HepG2 (cell line): ENCODE measurements at regions not wholly inside any gene's neighbourhood (a gene's known extent, or its start where the extent isn't known, plus 50 kb on each side); places are given as distances from the start of the nearest gene placed in this dataset.

Experiments used
- ATAC-seq: fragments of 200-7000 bp; cut with Tn5 transposase; 3 replicates; pipeline ENCODE4 v1.9.1; 2020; ENCODE audit warnings: mild to moderate bottlenecking, moderate library complexity
- BruUV-seq: library from RNA; stranded (reverse); fragments of 400-500 nt; replicated peaks from 2 replicates; lab custom pipeline; 2021; lab: Mats Ljungman, UMichigan
- CTCF ChIA-PET: fragments of 300-600 bp; formaldehyde crosslinking; extraction: SDS; loops from one replicate; lab custom pipeline; 2021; ENCODE audit warnings: low total read pairs, inconsistent platforms, low intra/inter-chr PET ratio; lab: Yijun Ruan, JAX
- POLR2A ChIA-PET: fragments of 350-600 bp; sonication (Branson Sonifier 250); formaldehyde crosslinking; loops from one replicate; lab custom pipeline; 2020; ENCODE audit warnings: antibody characterized with exemption, inconsistent platforms; lab: Yijun Ruan, JAX
- DNase-seq: peaks from one replicate; pipeline ENCODE4 v3.0.0-alpha.2; 2015; ENCODE audit warnings: low spot score
- FAIRE-seq: peaks from 3 replicates; lab custom pipeline; 2011; peaks lifted over from hg19 to GRCh38; lab: Jason Lieb, UNC
- H2AFZ ChIP-seq: one replicate; pipeline ENCODE4 v1.6.1; 2011; ENCODE audit warnings: low read length, inconsistent platforms
- H3K27ac ChIP-seq: fragments of 300-600 bp; 3 replicates; pipeline ENCODE4 v1.8.0; 2011; ENCODE audit warnings: mixed run types, mild to moderate bottlenecking, mixed read lengths, low read length, inconsistent platforms; ENCODE audit not compliant: insufficient read depth; ENCODE audit errors: extremely low read length
- H3K27me3 ChIP-seq, 2 experiments: fragments of 200-600 bp in 1 of 2; 2 replicates in 1 of 2; 3 replicates in 1 of 2; pipeline versions ENCODE4 v1.6.0 to v1.8.0; 2011; ENCODE audit warnings: low read length in 2 of 2, mild to moderate bottlenecking in 2 of 2, moderate library complexity in 2 of 2, inconsistent platforms in 1 of 2; ENCODE audit not compliant: insufficient read depth in 2 of 2, control insufficient read depth in 1 of 2
- H3K36me3 ChIP-seq, 2 experiments: fragments of 200-600 bp in 1 of 2; replicated peaks in 1 of 2; 2 replicates in 1 of 2; 3 replicates in 1 of 2; pipeline versions ENCODE4 v1.5.1 to v1.8.0; 2011; ENCODE audit warnings: low read length in 2 of 2, inconsistent platforms in 1 of 2; ENCODE audit not compliant: insufficient read depth in 2 of 2, control insufficient read depth in 1 of 2
- H3K4me1 ChIP-seq: 2 replicates; pipeline ENCODE4 v1.5.1; 2012; ENCODE audit warnings: low read length, inconsistent platforms; ENCODE audit not compliant: insufficient read depth
- H3K4me2 ChIP-seq: 2 replicates; pipeline ENCODE4 v1.6.0; 2011; ENCODE audit warnings: low read depth, low read length, inconsistent platforms
- H3K4me3 ChIP-seq, 3 experiments: fragments of 200-600 bp in 1 of 3; sonication (generic), shearing (Covaris generic) in 1 of 3; replicated peaks in 1 of 3; 2 replicates each; pipeline ENCODE4 v1.5.1; 2011 to 2016; ENCODE audit warnings: low read length in 3 of 3, inconsistent platforms in 2 of 3, low read depth in 2 of 3, mild to moderate bottlenecking in 2 of 3, control low read depth in 1 of 3, mixed read lengths in 1 of 3; ENCODE audit not compliant: insufficient read depth in 1 of 3
- H3K79me2 ChIP-seq: one replicate; pipeline ENCODE4 v1.6.1; 2011; ENCODE audit warnings: low read length, inconsistent platforms; ENCODE audit not compliant: insufficient read depth
- H3K9ac ChIP-seq: 2 replicates; pipeline ENCODE4 v1.6.0; 2011; ENCODE audit warnings: mild to moderate bottlenecking, low read depth, low read length, inconsistent platforms; ENCODE audit not compliant: insufficient read depth
- H3K9me3 ChIP-seq: 2 replicates; pipeline ENCODE4 v1.5.1; 2012; ENCODE audit warnings: mild to moderate bottlenecking, low read length
- H4K20me1 ChIP-seq: 2 replicates; pipeline ENCODE4 v1.6.0; 2011; ENCODE audit warnings: inconsistent platforms, mild to moderate bottlenecking, low read length, moderate library complexity; ENCODE audit not compliant: insufficient read depth
- CBFB ChIP-seq: sonication (generic); formaldehyde crosslinking; IDR thresholded peaks from 2 replicates; pipeline ENCODE4 v1.4.0; 2020; ENCODE audit warnings: missing genetic modification reagents
- ERF ChIP-seq: IDR thresholded peaks from 2 replicates; pipeline ENCODE4 v1.6.1; 2018; ENCODE audit warnings: missing biosample characterization, missing genetic modification reagents
- FOXO4 ChIP-seq: sonication (generic); formaldehyde crosslinking; conservative IDR thresholded peaks from 2 replicates; pipeline ENCODE4 v1.8.1; 2023; ENCODE audit warnings: missing genetic modification reagents
- MXD3 ChIP-seq: IDR thresholded peaks from 2 replicates; pipeline ENCODE4 v1.6.1; 2016; ENCODE audit warnings: mild to moderate bottlenecking, missing biosample characterization, missing genetic modification reagents
- NR2F1 ChIP-seq, 2 experiments: fragments of 450-650 bp in 1 of 2; formaldehyde crosslinking in 1 of 2; IDR thresholded peaks; 2 replicates each; pipeline versions ENCODE4 v1.5.0 to v1.6.1; 2016 to 2020; ENCODE audit warnings: mild to moderate bottlenecking in 1 of 2, missing compliant biosample characterization in 1 of 2, missing genetic modification reagents in 1 of 2, moderate library complexity in 1 of 2
- RAD21 ChIP-seq: fragments of 450-650 bp; formaldehyde crosslinking; IDR thresholded peaks from 2 replicates; pipeline ENCODE4 v1.5.0; 2020; ENCODE audit warnings: mild to moderate bottlenecking
- RBM22 ChIP-seq: fragments of 200-400 bp; formaldehyde crosslinking; optimal IDR thresholded peaks from 2 replicates; pipeline ENCODE3; 2017; ENCODE audit warnings: mild to moderate bottlenecking, low read length, moderate library complexity
- SALL2 ChIP-seq: sonication (generic); formaldehyde crosslinking; IDR thresholded peaks from 2 replicates; pipeline ENCODE4 v1.8.1; 2023; ENCODE audit warnings: mild to moderate bottlenecking, missing genetic modification reagents, inconsistent platforms
- SNAPC5 ChIP-seq: sonication (generic); formaldehyde crosslinking; IDR thresholded peaks from 2 replicates; pipeline ENCODE4 v1.8.1; 2023; ENCODE audit warnings: mild to moderate bottlenecking, missing genetic modification reagents, borderline replicate concordance
- SOX5 ChIP-seq: IDR thresholded peaks from 2 replicates; pipeline ENCODE4 v1.6.1; 2016; ENCODE audit warnings: borderline replicate concordance
- TP53 ChIP-seq: sonication (generic); formaldehyde crosslinking; conservative IDR thresholded peaks from 2 replicates; pipeline ENCODE4 v1.4.0; 2020; ENCODE audit warnings: missing genetic modification reagents
- ZNF615 ChIP-seq: sonication (generic); formaldehyde crosslinking; IDR thresholded peaks from 2 replicates; pipeline ENCODE4 v1.5.0; 2020; ENCODE audit warnings: mild to moderate bottlenecking, missing genetic modification reagents, borderline replicate concordance
- ZNF678 ChIP-seq: sonication (generic); formaldehyde crosslinking; IDR thresholded peaks from 2 replicates; pipeline ENCODE4 v1.4.0; 2020; ENCODE audit warnings: mild to moderate bottlenecking, missing genetic modification reagents
- ZNF839 ChIP-seq: sonication (generic); formaldehyde crosslinking; IDR thresholded peaks from 2 replicates; pipeline ENCODE4 v1.4.0; 2020; ENCODE audit warnings: missing genetic modification reagents, mild to moderate bottlenecking, borderline replicate concordance
- WGBS: methylation state at CpG from one replicate; pipeline ENCODE4 v1.1.6; 2017; ENCODE audit warnings: low lambda C conversion rate; 5-methylcytosine and 5-hydroxymethylcytosine counted together
- in situ Hi-C: cut with HindIII; loops from 2 replicates; pipeline ENCODE4 v1.10.0; 2017; ENCODE audit warnings: low pct_unique_long_range_greater_than_20kb; ENCODE audit not compliant: extremely low pct_ligation_motif_present
- intact Hi-C: fragments of 100-400 bp; cut with micrococcal nuclease; formaldehyde crosslinking; loops from one replicate; pipeline ENCODE4 v1.10.0; 2022; ENCODE audit not compliant: unreplicated experiment
- TF ChIP-seq, protein P1 (sequence below): fragments of 450-650 bp; IDR thresholded peaks from 2 replicates; pipeline ENCODE4 v1.6.1; 2017; ENCODE audit warnings: mild to moderate bottlenecking
- TF ChIP-seq, protein P2 (sequence below): sonication (generic); formaldehyde crosslinking; IDR thresholded peaks from 2 replicates; pipeline ENCODE4 v1.5.1; 2020; ENCODE audit warnings: missing genetic modification reagents, mild to moderate bottlenecking, borderline replicate concordance

GRCh38 chr3:18284716-18285115 lies 140.4 kb downstream of the SATB1 start (continued):
- TF ChIP-seq CBFB (CRISPR knock-in tag) (no peak), ZNF615 (CRISPR knock-in tag) (no peak)
- TF ChIP-seq, protein P1, sequence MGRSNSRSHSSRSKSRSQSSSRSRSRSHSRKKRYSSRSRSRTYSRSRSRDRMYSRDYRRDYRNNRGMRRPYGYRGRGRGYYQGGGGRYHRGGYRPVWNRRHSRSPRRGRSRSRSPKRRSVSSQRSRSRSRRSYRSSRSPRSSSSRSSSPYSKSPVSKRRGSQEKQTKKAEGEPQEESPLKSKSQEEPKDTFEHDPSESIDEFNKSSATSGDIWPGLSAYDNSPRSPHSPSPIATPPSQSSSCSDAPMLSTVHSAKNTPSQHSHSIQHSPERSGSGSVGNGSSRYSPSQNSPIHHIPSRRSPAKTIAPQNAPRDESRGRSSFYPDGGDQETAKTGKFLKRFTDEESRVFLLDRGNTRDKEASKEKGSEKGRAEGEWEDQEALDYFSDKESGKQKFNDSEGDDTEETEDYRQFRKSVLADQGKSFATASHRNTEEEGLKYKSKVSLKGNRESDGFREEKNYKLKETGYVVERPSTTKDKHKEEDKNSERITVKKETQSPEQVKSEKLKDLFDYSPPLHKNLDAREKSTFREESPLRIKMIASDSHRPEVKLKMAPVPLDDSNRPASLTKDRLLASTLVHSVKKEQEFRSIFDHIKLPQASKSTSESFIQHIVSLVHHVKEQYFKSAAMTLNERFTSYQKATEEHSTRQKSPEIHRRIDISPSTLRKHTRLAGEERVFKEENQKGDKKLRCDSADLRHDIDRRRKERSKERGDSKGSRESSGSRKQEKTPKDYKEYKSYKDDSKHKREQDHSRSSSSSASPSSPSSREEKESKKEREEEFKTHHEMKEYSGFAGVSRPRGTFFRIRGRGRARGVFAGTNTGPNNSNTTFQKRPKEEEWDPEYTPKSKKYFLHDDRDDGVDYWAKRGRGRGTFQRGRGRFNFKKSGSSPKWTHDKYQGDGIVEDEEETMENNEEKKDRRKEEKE: no peak

DNA sequence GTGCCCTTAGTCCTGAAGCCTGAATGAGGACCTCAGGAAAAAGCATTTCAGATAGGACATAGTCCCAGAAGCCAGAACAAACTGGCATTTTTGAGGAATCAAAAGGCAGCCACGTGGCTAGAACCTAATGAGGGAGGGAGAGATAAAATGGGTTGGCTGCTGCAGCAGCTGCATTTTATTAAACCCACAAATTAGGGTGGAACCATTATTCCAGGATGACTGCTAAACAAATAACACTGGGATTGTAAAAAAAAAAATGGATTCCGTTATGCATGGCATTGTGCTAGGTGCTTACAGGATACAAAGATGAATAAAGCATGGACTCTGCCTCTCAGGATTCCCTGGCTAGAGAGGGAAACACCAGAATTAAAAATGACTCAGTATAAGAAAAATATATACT lies 141.5 kb downstream of the SATB1 start:
- H3K79me2 ChIP-seq: no peaks in the 10 kb centered on the region
- H4K20me1 ChIP-seq: no peaks in the 10 kb centered on the region
- WGBS: 0% methylated on average over 2 of the region's 2 CpGs
- CTCF ChIA-PET: no interaction called here
- in situ Hi-C loops (no loop called here), intact Hi-C loops (no loop called here)
- FAIRE-seq: no peak
- no peaks in the 10 kb centered on the region for H3K36me3 ChIP-seq
- no peak overlapping the region for H3K9ac ChIP-seq
- no peak overlapping the region for H2AFZ ChIP-seq
- POLR2A ChIA-PET: no interaction called here
- no TSS peak for BruUV-seq
- TF ChIP-seq NR2F1 (CRISPR knock-in tag; IDR thresholded peaks at IDR 0.05) (no peak), MXD3 (CRISPR knock-in tag) (no peak), ZNF615 (CRISPR knock-in tag) (no peak), ZNF678 (no peak), RBM22 (no peak), SALL2 (CRISPR knock-in tag) (no peak), SOX5 (no peak), TP53 (CRISPR knock-in tag) (no peak), RAD21 (no peak), ERF (no peak), FOXO4 (CRISPR knock-in tag) (no peak), ZNF839 (CRISPR knock-in tag) (no peak), SNAPC5 (CRISPR knock-in tag) (no peak)
- TF ChIP-seq, protein P2, sequence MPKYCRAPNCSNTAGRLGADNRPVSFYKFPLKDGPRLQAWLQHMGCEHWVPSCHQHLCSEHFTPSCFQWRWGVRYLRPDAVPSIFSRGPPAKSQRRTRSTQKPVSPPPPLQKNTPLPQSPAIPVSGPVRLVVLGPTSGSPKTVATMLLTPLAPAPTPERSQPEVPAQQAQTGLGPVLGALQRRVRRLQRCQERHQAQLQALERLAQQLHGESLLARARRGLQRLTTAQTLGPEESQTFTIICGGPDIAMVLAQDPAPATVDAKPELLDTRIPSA (CRISPR knock-in tag): no peak
- H3K4me2 ChIP-seq: no peak overlapping the region
- no peak for ATAC-seq
- no peak overlapping the region for H3K4me3 ChIP-seq
- H3K27ac ChIP-seq: no peak overlapping the region
- DNase-seq: no peak
- no peaks in the 10 kb centered on the region for H3K9me3 ChIP-seq
- no peaks in the 10 kb centered on the region for H3K4me1 ChIP-seq
- H3K27me3 ChIP-seq: no peaks in the 10 kb centered on the region
